ENCODE measurements at regions not wholly inside any gene's neighbourhood (a gene's known extent, or its start where the extent isn't known, plus 50 kb on each side); places are given as distances from the start of the nearest gene placed in this dataset.

DNA sequence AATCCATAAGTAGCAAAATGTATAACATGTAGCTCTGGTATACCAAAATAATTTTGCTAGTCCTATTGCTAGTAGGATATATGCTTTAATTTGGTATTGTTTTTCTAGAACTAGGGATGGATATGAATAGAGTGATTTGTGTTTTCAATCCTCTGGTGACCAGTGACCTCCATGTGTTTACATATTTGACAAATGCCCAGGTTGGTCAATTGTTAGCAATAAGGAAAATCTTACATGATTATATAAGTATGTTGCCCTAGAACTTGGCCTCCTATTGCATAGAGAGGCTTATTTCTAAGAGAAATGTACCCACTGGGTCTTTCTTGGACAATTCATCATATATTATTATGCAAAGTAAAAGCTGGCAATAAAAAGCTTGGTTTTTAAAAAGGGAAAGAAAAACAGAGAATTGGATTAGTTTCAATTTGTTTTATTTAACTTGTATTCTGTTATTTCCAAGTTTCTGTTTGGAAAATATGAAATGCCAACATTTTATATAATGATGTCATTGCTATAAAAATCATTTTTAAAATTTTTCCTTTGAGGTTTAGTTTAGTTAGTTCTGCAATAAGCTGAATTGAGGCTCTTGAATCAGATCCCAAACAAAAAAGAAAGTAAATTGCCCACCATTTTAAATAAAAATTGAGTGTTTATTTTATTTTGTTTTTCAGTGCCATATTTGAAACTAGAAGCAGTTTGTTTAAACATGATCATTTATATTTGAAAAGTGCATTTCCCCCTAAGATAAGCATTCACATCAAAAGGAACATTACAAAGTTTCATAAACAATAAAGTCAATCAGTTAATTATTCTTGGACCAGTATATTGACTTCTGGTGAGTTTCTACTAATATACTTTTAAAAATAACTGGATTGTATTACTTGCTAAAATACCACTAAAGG is 210.9 kb downstream of the ZC3H11B start:
- no peak for DNase-seq (ENCODE audit: low read depth in 2 of 2)

DNA sequence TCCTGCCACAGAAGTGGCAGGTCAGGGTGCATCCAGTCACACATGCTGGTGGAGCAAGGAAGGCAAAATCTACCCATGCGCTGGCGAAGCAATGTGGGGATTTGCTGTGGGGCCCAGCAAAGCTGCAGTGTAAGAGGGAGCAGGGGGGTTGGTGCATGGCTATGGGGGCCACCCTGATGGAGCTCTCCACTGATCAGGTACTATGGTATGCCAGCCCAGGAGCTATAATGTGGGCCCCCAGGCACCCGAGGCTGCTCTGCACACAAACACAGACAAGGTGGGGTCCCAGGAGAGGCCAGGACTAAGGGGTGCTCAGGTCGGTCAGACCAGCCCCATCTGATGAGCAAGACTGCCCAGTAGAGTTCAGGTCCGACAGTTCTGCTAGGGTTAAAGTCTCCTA is 213.5 kb downstream of the ZC3H11B start:
- no peak for DNase-seq (ENCODE audit: low read depth in 2 of 2)

DNA sequence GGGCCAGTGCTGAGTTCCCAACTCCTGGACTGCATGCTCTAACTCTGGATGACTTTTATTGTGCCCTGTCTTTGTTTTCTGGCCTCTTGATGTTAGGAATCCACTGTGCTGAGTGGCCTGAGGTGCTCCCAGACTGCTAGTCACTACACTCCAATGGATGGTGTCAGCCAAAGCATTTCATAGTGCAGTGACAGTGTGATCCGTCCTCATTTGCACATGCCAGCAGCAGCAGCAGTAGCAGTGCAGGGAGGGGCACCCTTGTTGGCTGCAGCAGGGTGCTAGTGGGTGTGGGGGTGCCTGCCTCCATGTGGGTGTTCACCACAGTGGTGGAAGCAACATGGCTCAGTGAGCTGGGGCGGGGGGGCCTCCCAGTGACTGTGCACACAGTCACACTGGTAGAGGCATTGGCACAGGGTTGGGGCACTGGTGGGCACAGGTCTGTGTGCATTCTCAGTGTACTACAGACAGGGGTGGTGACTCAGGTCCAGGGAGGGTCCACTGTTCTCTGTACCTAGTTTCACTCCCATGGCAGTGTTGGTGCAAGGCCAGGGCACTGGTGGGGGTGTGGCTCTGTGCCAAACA is 214.0 kb downstream of the ZC3H11B start:
- DNase-seq (ENCODE audit: low read depth in 2 of 2), result no peak

DNA sequence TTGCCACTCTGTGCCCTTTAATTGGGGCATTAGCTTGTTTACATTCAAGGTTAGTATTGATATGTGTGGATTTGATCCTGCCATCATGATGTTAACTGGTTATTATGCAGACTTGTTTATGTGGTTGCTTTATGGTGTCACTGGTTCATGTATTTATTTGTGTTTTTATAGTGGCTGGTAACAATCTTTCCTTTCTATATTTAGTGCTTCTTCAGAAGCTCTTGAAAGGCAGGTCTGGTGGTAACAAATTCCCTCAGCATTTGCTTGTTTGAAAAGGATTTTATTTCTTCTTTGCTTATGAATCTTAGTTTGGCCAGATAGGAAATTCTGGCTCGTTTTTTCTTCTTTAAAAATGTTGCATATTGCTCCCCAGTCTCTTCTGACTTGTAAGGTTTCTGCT is 215.4 kb downstream of the ZC3H11B start:
- no peak for DNase-seq (ENCODE audit: low read depth in 2 of 2)

DNA sequence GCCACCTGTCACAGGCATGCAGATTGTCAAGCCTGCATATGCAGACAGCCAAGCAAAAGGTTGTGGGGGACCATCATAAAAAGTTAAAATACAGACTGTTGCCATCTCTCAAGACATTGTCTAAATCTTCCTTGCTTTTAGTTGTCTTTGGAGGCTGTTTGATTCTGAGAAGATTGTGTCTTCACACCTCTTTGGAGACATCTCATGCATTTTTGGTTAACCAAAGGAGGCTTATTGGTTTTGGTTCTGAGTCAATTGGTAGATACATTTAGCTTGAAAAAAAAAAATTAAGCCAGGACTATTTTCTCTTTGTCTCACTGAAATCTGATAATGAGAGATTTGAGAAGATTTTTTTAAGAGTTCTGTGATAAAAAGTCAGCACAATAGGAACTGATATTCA is 217.6 kb downstream of the LYPLAL1 start:
- DNase-seq (ENCODE audit: low read depth in 2 of 2), result no peak

DNA sequence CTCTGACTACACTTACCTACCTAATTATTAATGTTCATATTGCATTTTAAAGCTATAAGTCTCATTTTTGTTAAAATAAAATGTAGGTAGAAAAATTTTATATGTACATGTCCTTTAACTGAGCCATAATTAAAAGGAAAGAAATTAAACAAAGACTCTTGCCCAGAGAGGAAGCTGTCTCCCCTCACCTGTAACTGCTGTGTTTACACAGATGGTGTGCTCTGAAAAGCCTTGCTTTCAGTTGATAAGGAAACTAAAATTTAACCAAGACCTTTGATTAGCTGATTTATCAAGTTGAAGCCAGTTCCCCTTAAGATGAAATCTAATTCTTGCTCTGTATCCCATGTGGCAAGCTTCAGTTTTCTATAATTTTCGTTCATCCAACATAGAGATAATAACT is 213.5 kb downstream of the LYPLAL1 start:
- DNase-seq (ENCODE audit: low read depth in 2 of 2), result no peak

DNA sequence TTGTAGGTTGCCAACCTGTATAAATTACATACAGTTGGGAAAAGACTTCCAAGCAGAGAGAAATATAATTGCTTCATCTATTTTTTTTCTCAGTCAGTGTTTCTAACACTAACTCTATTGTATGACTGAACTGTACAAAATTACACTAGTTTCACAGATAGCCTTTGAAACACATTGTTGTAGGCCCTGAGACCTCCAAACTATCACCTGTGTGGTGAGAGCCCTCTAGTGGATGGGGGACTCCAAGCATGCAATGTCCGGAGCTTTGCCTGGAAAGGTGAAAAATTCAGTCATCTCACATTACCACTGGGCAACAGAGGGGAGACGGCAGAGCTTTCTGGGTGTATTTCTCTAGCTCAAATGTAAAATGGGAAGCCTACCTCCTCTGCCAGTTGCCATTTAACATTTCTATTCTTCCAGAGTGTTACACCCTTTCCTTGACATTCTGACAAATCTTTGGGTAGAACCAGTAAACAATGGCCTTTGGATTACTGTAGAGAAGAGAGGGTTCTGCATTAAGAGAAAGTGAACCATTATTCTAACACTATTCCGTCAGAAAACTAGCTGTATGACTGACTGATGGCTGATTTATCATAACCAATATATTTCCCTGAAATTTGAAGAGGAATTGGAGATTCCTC is 212.2 kb downstream of the LYPLAL1 start:
- DNase-seq (ENCODE audit: low read depth in 2 of 2), result peak in 1 of 2 donors; percentile 1

DNA sequence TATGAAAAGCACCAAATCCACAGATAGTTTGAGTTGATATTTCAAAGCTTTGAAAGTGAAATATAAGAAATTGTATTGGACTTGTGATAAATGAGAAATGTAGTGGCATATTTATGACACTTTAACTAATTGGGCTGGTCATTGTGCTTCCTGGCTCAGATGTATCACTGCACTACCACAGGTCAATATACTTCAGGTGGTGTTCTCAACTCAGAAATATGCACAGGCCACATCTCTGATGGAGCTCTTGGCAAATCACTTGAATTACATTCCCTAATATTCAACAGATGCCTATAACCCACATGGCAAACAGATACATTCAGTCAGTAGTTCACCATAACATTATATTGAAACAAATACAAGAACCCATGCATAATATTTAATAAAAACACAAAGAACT is 209.6 kb downstream of the LYPLAL1 start:
- no peak for DNase-seq (ENCODE audit: low read depth in 2 of 2)

DNA sequence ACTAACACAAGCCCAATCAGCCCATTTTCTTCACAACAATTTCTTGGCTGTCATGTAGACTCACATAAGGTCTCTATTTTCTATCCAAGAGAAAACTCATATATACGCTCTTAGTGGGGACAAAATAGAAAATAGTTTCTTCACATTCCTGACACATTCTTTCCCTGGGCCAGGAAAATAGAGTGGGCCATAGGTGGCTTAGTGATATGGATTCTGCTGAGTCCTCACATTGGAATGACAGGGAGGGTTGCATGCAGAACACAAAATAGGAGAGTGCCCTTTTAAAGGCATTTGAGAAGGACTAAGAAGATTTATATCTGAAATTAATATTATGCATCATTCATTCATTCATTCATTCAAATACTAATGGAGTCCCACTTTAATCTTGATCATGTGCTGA is 207.7 kb downstream of the LYPLAL1 start:
- DNase-seq (ENCODE audit: low read depth in 2 of 2), result no peak

DNA sequence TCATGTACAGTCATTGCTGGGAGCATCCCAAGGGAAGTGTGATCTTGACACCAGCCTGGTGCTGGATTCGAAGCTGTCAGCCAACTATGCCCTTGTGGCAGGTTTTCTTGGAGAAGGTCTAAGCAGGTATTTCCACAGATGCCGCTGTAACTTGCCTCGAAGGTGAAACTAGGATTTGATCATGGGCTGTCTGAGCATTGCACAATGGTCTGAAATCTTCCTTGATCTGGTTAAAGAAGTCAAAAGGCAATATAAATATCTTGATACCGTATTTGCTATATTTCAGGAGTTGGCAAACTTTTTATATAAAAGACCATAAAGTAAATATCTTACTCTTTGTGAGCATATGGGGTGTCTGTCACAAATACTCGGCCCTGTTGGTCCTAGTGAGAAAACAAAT is 206.8 kb downstream of the LYPLAL1 start:
- no peak for DNase-seq (ENCODE audit: low read depth in 2 of 2)

DNA sequence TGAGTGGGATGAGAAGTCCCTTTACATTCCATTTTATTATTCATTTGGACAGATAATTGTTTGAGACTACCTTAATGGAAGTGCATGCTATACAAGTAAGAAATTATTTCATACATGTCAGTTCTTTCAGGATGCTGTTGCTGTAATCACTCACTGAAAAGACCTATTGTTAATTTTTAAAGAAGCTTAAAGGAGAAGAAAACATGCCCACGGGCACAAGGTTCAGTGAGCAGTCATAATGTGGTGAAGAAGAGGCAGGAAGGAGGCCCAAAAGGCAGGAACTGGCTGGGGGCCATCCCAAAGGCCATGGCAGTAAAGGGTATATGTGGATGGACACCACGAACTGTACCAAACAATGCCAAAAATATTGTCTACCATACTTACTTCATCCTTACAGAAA is 206.0 kb downstream of the LYPLAL1 start:
- DNase-seq (ENCODE audit: low read depth in 2 of 2), result no peak

DNA sequence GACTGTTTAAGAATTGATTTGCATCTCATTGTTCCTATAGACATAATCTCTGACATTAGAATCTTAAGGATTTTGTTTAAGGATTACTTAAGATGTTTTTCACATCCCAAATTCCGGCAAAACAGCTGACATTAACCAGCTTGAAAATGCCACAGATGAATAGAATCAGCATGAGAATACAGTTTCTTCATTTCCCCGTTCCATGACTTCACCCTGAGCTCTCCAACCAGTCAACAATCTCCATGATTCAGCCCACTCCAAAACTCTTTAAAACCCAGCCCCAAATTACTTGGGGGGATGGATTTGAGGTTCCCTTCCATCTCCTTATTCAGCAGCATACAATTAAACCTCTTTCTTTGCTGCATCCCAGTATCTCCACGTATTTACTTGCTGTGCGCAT is 201.0 kb downstream of the LYPLAL1 start:
- no peak for DNase-seq (ENCODE audit: low read depth in 2 of 2)

DNA sequence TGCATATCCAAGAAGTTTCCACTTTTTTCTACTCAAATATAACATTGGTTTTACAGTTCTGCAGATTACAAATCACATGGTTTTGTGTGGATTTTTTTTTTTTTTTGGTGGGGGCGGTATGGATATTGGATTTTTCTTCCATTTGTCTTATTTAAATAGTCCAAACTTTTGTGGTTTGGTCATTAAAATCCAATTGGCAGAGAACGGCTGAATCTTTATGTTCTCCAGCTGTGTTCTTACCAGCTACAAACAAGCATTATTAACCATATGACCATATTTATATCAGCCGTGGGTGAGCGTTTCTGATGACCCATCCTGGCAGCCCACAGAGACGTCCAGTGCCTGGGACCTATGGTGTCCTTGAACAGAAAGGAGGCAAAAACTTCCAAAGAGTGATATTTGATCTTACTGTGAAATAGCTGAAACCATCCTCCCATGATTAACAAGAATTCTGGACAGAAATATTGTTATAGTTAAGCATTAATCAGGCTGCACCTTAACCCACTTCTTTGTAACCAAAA is 200.4 kb downstream of the LYPLAL1 start:
- no peak for DNase-seq (ENCODE audit: low read depth in 2 of 2)

DNA sequence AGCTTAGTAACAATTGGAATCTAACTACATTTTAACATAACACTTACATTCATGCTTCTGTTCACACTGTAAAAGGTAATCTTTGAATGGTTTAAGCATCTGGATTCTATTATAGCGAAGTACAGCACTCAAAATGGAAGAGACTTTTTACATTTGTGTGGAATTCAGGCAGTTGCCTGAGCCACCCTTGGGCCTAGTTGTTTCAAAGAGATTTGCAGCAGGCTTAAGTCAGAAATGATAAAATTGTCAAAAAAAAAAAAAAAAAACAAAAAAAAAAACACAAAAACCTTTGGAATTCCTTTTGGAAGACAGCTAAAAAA is 199.9 kb downstream of the LYPLAL1 start:
- no peak for DNase-seq (ENCODE audit: low read depth in 2 of 2)

DNA sequence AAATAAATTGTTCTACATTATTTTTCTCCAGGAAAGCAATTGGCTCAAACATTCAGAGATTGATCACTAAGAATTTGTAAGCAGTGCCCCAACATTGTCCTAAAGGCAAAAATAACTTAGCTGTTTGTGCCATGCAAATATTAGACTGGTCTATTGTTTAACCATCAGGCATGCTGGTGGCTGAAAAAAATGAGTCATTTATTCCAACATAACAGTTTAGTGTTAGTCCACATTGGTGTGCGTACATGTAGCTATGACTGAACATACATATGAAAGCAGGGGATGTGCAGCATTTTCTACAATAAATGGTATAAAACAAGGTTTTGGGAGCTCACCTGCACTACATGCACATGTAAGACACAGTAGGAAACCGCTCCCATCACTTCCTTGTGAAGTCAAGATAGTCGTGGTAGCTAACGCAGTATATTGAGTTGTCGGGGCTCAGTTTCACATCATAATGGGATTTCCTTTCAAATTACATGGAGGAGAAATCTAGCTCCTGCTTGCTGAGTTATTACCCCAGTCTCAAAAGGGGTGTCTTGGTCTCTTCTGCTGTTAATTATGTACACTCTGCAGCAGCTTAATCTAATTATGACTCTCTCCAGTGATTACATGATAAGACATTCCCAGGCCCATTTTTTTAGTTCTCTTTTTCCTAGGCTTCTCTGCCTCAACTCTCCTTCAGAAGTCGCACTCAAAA is 199.4 kb downstream of the LYPLAL1 start:
- no peak for DNase-seq (ENCODE audit: low read depth in 2 of 2)

DNA sequence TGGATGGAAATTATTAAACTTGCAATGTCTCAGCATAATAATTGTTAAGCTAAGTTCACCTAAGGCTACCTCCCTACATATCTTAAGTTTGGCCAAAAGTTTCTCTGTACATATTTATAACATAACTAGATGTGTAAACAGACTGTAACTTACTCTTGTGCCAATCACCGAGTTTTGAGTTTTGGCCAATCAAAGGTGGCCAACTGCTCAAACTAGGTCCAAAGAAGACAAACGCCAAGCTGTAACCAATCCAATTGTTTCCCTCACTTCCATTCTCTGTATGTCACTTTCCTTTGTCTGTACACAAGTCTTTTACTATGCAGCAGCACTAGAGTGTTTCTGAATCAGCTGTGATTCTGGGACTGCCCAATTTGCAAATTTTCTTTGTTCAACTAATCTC is 197.8 kb downstream of the LYPLAL1 start:
- no peak for DNase-seq (ENCODE audit: low read depth in 2 of 2)

DNA sequence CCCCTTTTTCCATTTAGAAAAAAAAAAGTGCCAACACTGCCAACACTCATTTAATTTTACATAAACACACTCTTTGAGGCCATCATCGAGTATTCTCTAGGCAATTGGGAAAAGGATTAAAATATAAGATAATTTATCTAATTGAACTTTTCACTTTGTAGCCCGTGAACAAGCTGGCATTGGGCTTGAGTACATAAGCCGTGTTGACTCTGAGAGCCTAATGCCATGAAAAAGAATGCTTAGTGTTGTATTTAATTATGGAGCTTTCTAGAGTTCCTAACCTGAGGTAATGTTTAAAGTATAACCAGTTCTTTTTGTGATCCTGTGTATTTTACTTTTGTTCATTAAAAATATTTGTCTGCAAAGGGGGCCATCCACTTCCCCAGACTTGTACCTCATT is 193.8 kb downstream of the LYPLAL1 start:
- DNase-seq (ENCODE audit: low read depth in 2 of 2), result no peak

DNA sequence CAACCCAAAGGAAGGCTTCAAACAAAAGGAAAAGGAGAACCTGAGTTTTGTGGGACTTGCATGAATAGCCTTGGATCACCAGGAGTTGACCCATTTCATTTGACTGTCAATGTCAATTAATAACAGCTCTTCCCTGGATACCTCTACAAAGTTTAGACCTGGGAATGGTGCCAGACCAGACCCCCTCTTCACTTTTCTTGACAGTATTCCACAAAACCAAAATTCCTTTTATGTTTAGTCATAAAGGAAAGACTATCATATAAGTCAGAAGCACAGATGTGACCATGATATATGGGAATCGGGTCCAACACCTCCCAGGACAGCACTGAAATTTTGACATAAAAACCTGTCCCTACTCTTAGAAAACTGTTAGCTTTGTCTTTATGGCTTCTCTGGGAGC is 191.8 kb downstream of the LYPLAL1 start:
- no peak for DNase-seq (ENCODE audit: low read depth in 2 of 2)

DNA sequence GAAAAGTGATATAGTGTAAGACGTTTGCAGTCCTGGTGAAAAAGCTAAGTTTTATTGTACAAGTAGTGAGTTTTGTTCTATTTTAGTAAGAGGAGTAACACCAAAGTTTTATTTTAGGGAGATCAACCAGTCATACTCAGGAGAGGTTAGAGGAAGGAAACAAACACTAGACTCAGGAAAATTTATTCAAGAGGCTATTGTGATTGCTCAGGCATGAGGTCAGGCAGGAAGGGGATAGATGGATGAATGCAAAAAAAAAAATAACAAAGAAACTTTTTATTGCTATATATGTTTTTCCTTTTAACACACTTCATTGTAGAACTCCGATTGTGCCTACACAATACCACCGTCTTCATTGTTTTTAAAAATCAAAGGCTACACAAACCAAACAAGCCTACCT is 189.0 kb downstream of the LYPLAL1 start:
- no peak for DNase-seq (ENCODE audit: low read depth in 2 of 2)

DNA sequence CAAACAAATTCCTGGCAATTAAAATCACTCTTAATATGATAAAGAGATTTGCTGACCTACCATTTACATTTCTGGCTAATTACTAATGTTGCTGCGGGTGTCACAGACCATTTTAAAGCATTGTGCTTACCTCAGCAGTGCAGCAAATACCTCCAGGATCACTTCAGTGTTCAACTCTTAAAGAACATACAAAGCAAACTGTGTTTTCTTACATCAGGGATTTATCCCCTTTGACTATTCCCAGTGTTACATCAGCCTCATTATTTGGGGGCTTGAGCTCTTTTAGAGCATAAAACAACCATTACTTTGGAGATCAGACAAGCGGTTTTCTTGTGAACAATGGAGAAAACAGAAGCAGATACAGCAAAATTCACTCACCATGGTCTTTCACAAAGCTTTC is 185.4 kb downstream of the LYPLAL1 start:
- DNase-seq (ENCODE audit: low read depth in 2 of 2), result no peak

DNA sequence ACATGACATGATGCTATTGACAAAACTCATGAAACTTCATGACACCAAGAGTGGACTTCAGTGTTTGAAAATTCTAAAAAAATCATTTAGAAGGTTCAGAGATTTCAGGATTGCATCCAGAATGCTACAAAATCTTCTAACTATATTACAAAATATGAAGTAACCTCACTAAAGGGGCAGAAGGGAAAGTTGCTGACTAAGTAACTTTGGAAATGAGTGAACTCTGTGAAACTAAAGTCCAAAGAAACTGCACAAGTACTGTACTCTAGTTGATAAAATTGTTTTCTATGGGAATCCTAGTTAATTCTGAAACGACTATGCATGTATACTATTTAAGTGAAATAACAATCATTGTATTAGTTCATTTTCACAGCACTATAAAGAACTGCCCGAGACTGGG is 184.4 kb downstream of the LYPLAL1 start:
- DNase-seq (ENCODE audit: low read depth in 2 of 2), result no peak

DNA sequence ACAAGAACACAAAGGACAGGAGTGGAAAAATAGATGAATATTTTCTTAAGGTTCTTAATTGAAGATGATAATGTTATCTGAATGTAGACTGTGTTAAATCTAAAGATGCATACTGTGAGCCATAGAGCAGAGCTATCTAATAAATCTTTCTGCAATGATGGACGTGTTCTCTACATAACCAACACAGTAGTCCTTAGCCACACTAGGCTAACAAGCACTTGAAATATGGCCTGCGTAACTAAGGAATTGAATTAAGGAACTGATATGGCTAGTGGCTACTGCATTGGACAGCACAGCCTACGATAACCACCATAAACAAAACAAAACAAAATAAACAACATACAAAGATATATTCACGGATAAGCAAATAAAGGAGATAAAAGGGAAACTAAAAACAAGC is 181.3 kb downstream of the LYPLAL1 start:
- DNase-seq (ENCODE audit: low read depth in 2 of 2), result no peak
